ENCODE measurements at regions not wholly inside any gene's neighbourhood (a gene's known extent, or its start where the extent isn't known, plus 50 kb on each side); places are given as distances from the start of the nearest gene placed in this dataset.

DNA sequence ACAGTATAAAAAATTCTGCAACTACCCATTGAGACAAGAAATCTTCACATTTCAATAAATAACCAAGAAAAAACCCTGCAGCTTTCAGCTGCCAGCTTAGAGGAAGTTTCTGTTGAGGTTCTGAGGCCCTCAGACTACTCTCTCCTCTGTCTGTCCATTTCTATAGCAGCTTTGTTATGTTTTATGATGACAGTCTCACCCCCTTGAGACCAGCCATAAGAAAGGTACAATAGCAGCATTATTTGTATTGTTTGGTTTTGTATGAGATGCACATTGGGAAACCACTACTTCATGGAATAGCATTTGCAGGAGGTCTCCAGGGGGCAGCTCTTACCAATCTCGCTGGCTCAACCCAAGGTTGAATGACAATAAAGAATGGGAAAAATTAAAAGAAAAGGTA lies 334.6 kb upstream of the VRK2 start:
- Histone ChIP-seq H3K4me1 (ENCODE audit: insufficient read depth, low read length) (peaks cover 30% of the 10 kb centered on the region), H3K4me3 (ENCODE audit: low read length) (no peak overlapping the region), H2AFZ (ENCODE audit: low read depth, low read length) (no peak overlapping the region), H3K9me3 (ENCODE audit: low read length) (no peaks in the 10 kb centered on the region), H3K27me3 (ENCODE audit: insufficient read depth, low read length) (no peaks in the 10 kb centered on the region), H3K36me3 (ENCODE audit: insufficient read depth, low read length) (no peaks in the 10 kb centered on the region)

GRCh38 chr2:57720728-57721627 lies 325.6 kb upstream of the VRK2 start:
- Histone ChIP-seq H2AFZ (ENCODE audit: low read depth, low read length) (peak overlapping the region; percentile 58), H3K27me3 (ENCODE audit: insufficient read depth, low read length) (no peaks in the 10 kb centered on the region), H3K4me3 (ENCODE audit: low read length) (peak overlapping the region; percentile 39), H3K9me3 (ENCODE audit: low read length) (no peaks in the 10 kb centered on the region), H3K4me1 (ENCODE audit: insufficient read depth, low read length) (peaks cover 7% of the 10 kb centered on the region), H3K36me3 (ENCODE audit: insufficient read depth, low read length) (no peaks in the 10 kb centered on the region)

- H3K27me3 ChIP-seq (ENCODE audit: insufficient read depth, low read length) = no peaks in the 10 kb centered on the region
- H3K9me3 ChIP-seq (ENCODE audit: low read length) = no peaks in the 10 kb centered on the region
- H3K4me3 ChIP-seq (ENCODE audit: low read length) = no peak overlapping the region
- H3K36me3 ChIP-seq (ENCODE audit: insufficient read depth, low read length) = no peaks in the 10 kb centered on the region
- H3K4me1 ChIP-seq (ENCODE audit: insufficient read depth, low read length) = peaks cover 9% of the 10 kb centered on the region
- no peak overlapping the region for H2AFZ ChIP-seq (ENCODE audit: low read depth, low read length)
These were observed 321.2 kb upstream of the VRK2 start for GRCh38 chr2:57725337-57725947.

GRCh38 chr2:57726294-57726693 lies 320.3 kb upstream of the VRK2 start:
- no peak overlapping the region for H3K4me3 ChIP-seq (ENCODE audit: low read length)
- no peaks in the 10 kb centered on the region for H3K36me3 ChIP-seq (ENCODE audit: insufficient read depth, low read length)
- no peaks in the 10 kb centered on the region for H3K9me3 ChIP-seq (ENCODE audit: low read length)
- H3K4me1 ChIP-seq (ENCODE audit: insufficient read depth, low read length) = peaks cover 9% of the 10 kb centered on the region
- H2AFZ ChIP-seq (ENCODE audit: low read depth, low read length) = no peak overlapping the region
- H3K27me3 ChIP-seq (ENCODE audit: insufficient read depth, low read length) = no peaks in the 10 kb centered on the region

GRCh38 chr2:57728691-57729090 lies 317.9 kb upstream of the VRK2 start:
- Histone ChIP-seq H2AFZ (ENCODE audit: low read depth, low read length) (no peak overlapping the region), H3K4me3 (ENCODE audit: low read length) (no peak overlapping the region), H3K27me3 (ENCODE audit: insufficient read depth, low read length) (peaks cover 4% of the 10 kb centered on the region), H3K9me3 (ENCODE audit: low read length) (no peaks in the 10 kb centered on the region), H3K4me1 (ENCODE audit: insufficient read depth, low read length) (peaks cover 9% of the 10 kb centered on the region), H3K36me3 (ENCODE audit: insufficient read depth, low read length) (no peaks in the 10 kb centered on the region)

GRCh38 chr2:57733956-57734355 lies 312.6 kb upstream of the VRK2 start:
- Histone ChIP-seq H3K27me3 (ENCODE audit: insufficient read depth, low read length) (peaks cover 9% of the 10 kb centered on the region), H3K36me3 (ENCODE audit: insufficient read depth, low read length) (no peaks in the 10 kb centered on the region), H3K4me1 (ENCODE audit: insufficient read depth, low read length) (no peaks in the 10 kb centered on the region), H3K9me3 (ENCODE audit: low read length) (no peaks in the 10 kb centered on the region), H2AFZ (ENCODE audit: low read depth, low read length) (no peak overlapping the region), H3K4me3 (ENCODE audit: low read length) (no peak overlapping the region)

DNA sequence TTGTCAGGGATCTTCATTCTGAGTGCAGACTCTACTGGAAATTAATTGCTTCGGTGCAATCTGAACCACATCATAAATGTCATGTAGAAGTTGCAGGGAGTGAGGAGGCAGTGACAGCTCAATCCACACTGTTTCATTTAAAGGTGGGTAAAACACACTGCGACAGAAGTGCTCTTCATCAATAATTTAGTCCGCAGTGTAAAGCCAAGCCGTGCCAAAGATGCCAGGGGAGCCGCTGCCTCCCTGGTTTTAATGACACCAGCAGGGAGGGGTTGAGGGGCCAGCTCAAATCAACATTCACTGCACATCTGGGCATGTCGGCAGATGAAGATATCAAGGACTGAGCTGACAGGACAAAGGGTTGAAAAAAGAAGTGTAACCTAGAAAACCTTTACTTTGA lies 305.7 kb upstream of the VRK2 start:
- Histone ChIP-seq H3K36me3 (ENCODE audit: insufficient read depth, low read length) (no peaks in the 10 kb centered on the region), H3K9me3 (ENCODE audit: low read length) (no peaks in the 10 kb centered on the region), H3K4me1 (ENCODE audit: insufficient read depth, low read length) (peaks cover 11% of the 10 kb centered on the region), H3K4me3 (ENCODE audit: low read length) (no peak overlapping the region), H2AFZ (ENCODE audit: low read depth, low read length) (no peak overlapping the region), H3K27me3 (ENCODE audit: insufficient read depth, low read length) (peaks cover 6% of the 10 kb centered on the region)

GRCh38 chr2:57753636-57754035 lies 293.0 kb upstream of the VRK2 start:
- Histone ChIP-seq H3K4me3 (ENCODE audit: low read length) (no peak overlapping the region), H3K9me3 (ENCODE audit: low read length) (no peaks in the 10 kb centered on the region), H3K36me3 (ENCODE audit: insufficient read depth, low read length) (no peaks in the 10 kb centered on the region), H3K4me1 (ENCODE audit: insufficient read depth, low read length) (peaks cover 14% of the 10 kb centered on the region), H2AFZ (ENCODE audit: low read depth, low read length) (no peak overlapping the region), H3K27me3 (ENCODE audit: insufficient read depth, low read length) (no peaks in the 10 kb centered on the region)

DNA sequence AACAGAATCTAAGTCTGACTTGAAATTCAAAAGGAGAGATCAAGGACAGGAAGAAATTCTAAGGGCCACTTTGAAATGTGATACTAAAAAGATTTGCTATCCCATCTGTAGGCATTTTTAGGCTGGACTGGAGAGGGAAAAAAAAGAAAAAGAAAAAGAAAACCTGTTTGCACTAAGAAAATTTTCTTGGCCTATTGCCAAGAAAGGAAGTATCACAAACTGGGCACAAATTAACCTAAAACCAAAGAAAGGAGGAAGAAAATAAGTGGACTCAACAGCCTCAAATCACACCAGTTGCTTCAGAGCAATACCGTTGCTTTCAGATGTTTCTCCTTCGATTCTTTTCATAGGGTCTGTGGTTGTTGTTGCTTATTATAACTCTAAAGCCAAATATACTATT lies 287.9 kb upstream of the VRK2 start:
- H3K27me3 ChIP-seq (ENCODE audit: insufficient read depth, low read length) = no peaks in the 10 kb centered on the region
- H3K4me1 ChIP-seq (ENCODE audit: insufficient read depth, low read length) = peaks cover 37% of the 10 kb centered on the region
- H3K9me3 ChIP-seq (ENCODE audit: low read length) = no peaks in the 10 kb centered on the region
- no peaks in the 10 kb centered on the region for H3K36me3 ChIP-seq (ENCODE audit: insufficient read depth, low read length)
- no peak overlapping the region for H2AFZ ChIP-seq (ENCODE audit: low read depth, low read length)
- H3K4me3 ChIP-seq (ENCODE audit: low read length) = no peak overlapping the region

GRCh38 chr2:57759131-57759530 lies 287.5 kb upstream of the VRK2 start:
- no peak overlapping the region for H2AFZ ChIP-seq (ENCODE audit: low read depth, low read length)
- H3K36me3 ChIP-seq (ENCODE audit: insufficient read depth, low read length) = no peaks in the 10 kb centered on the region
- H3K27me3 ChIP-seq (ENCODE audit: insufficient read depth, low read length) = no peaks in the 10 kb centered on the region
- H3K4me1 ChIP-seq (ENCODE audit: insufficient read depth, low read length) = peaks cover 37% of the 10 kb centered on the region
- H3K9me3 ChIP-seq (ENCODE audit: low read length) = no peaks in the 10 kb centered on the region
- H3K4me3 ChIP-seq (ENCODE audit: low read length) = no peak overlapping the region

GRCh38 chr2:57759822-57760300 lies 286.7 kb upstream of the VRK2 start:
- Histone ChIP-seq H2AFZ (ENCODE audit: low read depth, low read length) (peak overlapping the region; percentile 89), H3K36me3 (ENCODE audit: insufficient read depth, low read length) (no peaks in the 10 kb centered on the region), H3K4me1 (ENCODE audit: insufficient read depth, low read length) (peaks cover 37% of the 10 kb centered on the region), H3K4me3 (ENCODE audit: low read length) (peak overlapping the region; percentile 34), H3K9me3 (ENCODE audit: low read length) (no peaks in the 10 kb centered on the region), H3K27me3 (ENCODE audit: insufficient read depth, low read length) (no peaks in the 10 kb centered on the region)

DNA sequence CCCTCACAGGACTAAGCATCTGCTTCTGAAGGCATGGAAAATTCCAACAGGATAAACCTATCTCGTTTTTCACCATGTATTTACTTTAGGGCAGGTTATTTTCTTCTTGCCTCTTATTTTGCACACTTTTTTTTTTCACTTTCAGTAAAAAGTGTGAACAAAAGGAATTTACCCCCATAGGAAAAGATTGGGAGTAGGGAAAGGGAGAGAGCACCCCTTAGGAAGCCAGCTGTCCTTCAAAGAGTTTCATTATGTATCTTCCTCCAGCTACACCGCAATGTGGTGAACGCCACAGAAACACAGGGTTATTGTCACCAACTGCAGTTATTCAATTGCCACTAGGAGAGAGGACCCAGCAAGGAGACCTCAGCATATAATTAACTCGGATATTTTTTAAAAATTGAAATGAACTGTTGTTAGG lies 286.2 kb upstream of the VRK2 start:
- Histone ChIP-seq H3K36me3 (ENCODE audit: insufficient read depth, low read length) (no peaks in the 10 kb centered on the region), H2AFZ (ENCODE audit: low read depth, low read length) (peak overlapping the region; percentile 89), H3K9me3 (ENCODE audit: low read length) (no peaks in the 10 kb centered on the region), H3K27me3 (ENCODE audit: insufficient read depth, low read length) (no peaks in the 10 kb centered on the region), H3K4me1 (ENCODE audit: insufficient read depth, low read length) (peaks cover 37% of the 10 kb centered on the region), H3K4me3 (ENCODE audit: low read length) (peak overlapping the region; percentile 34)

GRCh38 chr2:57776916-57777315 lies 269.7 kb upstream of the VRK2 start:
- Histone ChIP-seq H2AFZ (ENCODE audit: low read depth, low read length) (no peak overlapping the region), H3K9me3 (ENCODE audit: low read length) (no peaks in the 10 kb centered on the region), H3K27me3 (ENCODE audit: insufficient read depth, low read length) (no peaks in the 10 kb centered on the region), H3K4me1 (ENCODE audit: insufficient read depth, low read length) (no peaks in the 10 kb centered on the region), H3K4me3 (ENCODE audit: low read length) (no peak overlapping the region), H3K36me3 (ENCODE audit: insufficient read depth, low read length) (no peaks in the 10 kb centered on the region)
